Rectal smooth muscle tissue (tissue), 1 donor: ENCODE measurements at regions not wholly inside any gene's neighbourhood (a gene's known extent, or its start where the extent isn't known, plus 50 kb on each side); places are given as distances from the start of the nearest gene placed in this dataset.

Source experiments
- H3K27ac ChIP-seq: one replicate; pipeline ENCODE4 v1.7.0; 2013; ENCODE audit warnings: low read depth, low read length, inconsistent platforms
- H3K27me3 ChIP-seq: one replicate; pipeline ENCODE4 v1.7.0; 2013; ENCODE audit warnings: low read length; ENCODE audit not compliant: control insufficient read depth, insufficient read depth
- H3K36me3 ChIP-seq: one replicate; pipeline ENCODE4 v1.7.0; 2013; ENCODE audit warnings: low read length; ENCODE audit not compliant: control insufficient read depth, insufficient read depth
- H3K4me1 ChIP-seq: one replicate; pipeline ENCODE4 v1.7.0; 2013; ENCODE audit warnings: low read length; ENCODE audit not compliant: control insufficient read depth, insufficient read depth
- H3K4me3 ChIP-seq: one replicate; pipeline ENCODE4 v1.7.0; 2013; ENCODE audit warnings: low read length
- H3K9ac ChIP-seq: one replicate; pipeline ENCODE4 v1.7.0; 2013; ENCODE audit warnings: low read length

- no peak overlapping the region for H3K9ac ChIP-seq
- no peaks in the 10 kb centered on the region for H3K4me1 ChIP-seq
- H3K4me3 ChIP-seq: no peak overlapping the region
- no peak overlapping the region for H3K27ac ChIP-seq
- no peaks in the 10 kb centered on the region for H3K36me3 ChIP-seq
- no peaks in the 10 kb centered on the region for H3K27me3 ChIP-seq
Observed at GRCh38 chr2:56729212-56729611, 545.4 kb downstream of the CCDC85A start.

GRCh38 chr2:56732946-56733345 lies 549.2 kb downstream of the CCDC85A start:
- Histone ChIP-seq H3K4me1 (no peaks in the 10 kb centered on the region), H3K9ac (no peak overlapping the region), H3K36me3 (no peaks in the 10 kb centered on the region), H3K27ac (no peak overlapping the region), H3K27me3 (no peaks in the 10 kb centered on the region), H3K4me3 (no peak overlapping the region)

- Histone ChIP-seq H3K36me3 (no peaks in the 10 kb centered on the region), H3K27ac (no peak overlapping the region), H3K9ac (no peak overlapping the region), H3K4me3 (no peak overlapping the region), H3K4me1 (no peaks in the 10 kb centered on the region), H3K27me3 (no peaks in the 10 kb centered on the region)
Observed at GRCh38 chr2:56739413-56739812, 555.6 kb downstream of the CCDC85A start.

- Histone ChIP-seq H3K27ac (no peak overlapping the region), H3K4me1 (no peaks in the 10 kb centered on the region), H3K27me3 (no peaks in the 10 kb centered on the region), H3K4me3 (no peak overlapping the region), H3K36me3 (no peaks in the 10 kb centered on the region), H3K9ac (no peak overlapping the region)
Observed at GRCh38 chr2:56741601-56742102, 557.9 kb downstream of the CCDC85A start.

- Histone ChIP-seq H3K9ac (no peak overlapping the region), H3K4me1 (no peaks in the 10 kb centered on the region), H3K4me3 (no peak overlapping the region), H3K27me3 (no peaks in the 10 kb centered on the region), H3K27ac (no peak overlapping the region), H3K36me3 (no peaks in the 10 kb centered on the region)
Observed at GRCh38 chr2:56743807-56744206, 560.0 kb downstream of the CCDC85A start.

- Histone ChIP-seq H3K4me1 (no peaks in the 10 kb centered on the region), H3K9ac (no peak overlapping the region), H3K27me3 (no peaks in the 10 kb centered on the region), H3K4me3 (no peak overlapping the region), H3K27ac (no peak overlapping the region), H3K36me3 (no peaks in the 10 kb centered on the region)
Observed at GRCh38 chr2:56749152-56749752, 565.5 kb downstream of the CCDC85A start.

- no peak overlapping the region for H3K9ac ChIP-seq
- H3K4me1 ChIP-seq: no peaks in the 10 kb centered on the region
- no peak overlapping the region for H3K27ac ChIP-seq
- no peak overlapping the region for H3K4me3 ChIP-seq
- H3K36me3 ChIP-seq: no peaks in the 10 kb centered on the region
- H3K27me3 ChIP-seq: no peaks in the 10 kb centered on the region
Observed at GRCh38 chr2:56753182-56753581, 569.4 kb downstream of the CCDC85A start.

- Histone ChIP-seq H3K9ac (no peak overlapping the region), H3K27me3 (no peaks in the 10 kb centered on the region), H3K36me3 (no peaks in the 10 kb centered on the region), H3K4me3 (no peak overlapping the region), H3K4me1 (no peaks in the 10 kb centered on the region), H3K27ac (no peak overlapping the region)
Observed at GRCh38 chr2:56754066-56754615, 570.4 kb downstream of the CCDC85A start.

GRCh38 chr2:56754627-56755026 lies 570.8 kb downstream of the CCDC85A start:
- no peaks in the 10 kb centered on the region for H3K4me1 ChIP-seq
- no peak overlapping the region for H3K9ac ChIP-seq
- H3K4me3 ChIP-seq: no peak overlapping the region
- no peak overlapping the region for H3K27ac ChIP-seq
- H3K27me3 ChIP-seq: no peaks in the 10 kb centered on the region
- H3K36me3 ChIP-seq: no peaks in the 10 kb centered on the region

GRCh38 chr2:56757884-56758545 lies 574.2 kb downstream of the CCDC85A start:
- H3K36me3 ChIP-seq: no peaks in the 10 kb centered on the region
- H3K27ac ChIP-seq: no peak overlapping the region
- H3K27me3 ChIP-seq: no peaks in the 10 kb centered on the region
- H3K4me1 ChIP-seq: no peaks in the 10 kb centered on the region
- no peak overlapping the region for H3K9ac ChIP-seq
- H3K4me3 ChIP-seq: no peak overlapping the region

GRCh38 chr2:56763683-56764082 lies 579.9 kb downstream of the CCDC85A start:
- no peak overlapping the region for H3K27ac ChIP-seq
- H3K27me3 ChIP-seq: no peaks in the 10 kb centered on the region

GRCh38 chr2:56768973-56769372 lies 585.2 kb downstream of the CCDC85A start:
- H3K4me3 ChIP-seq: no peak overlapping the region
- no peaks in the 10 kb centered on the region for H3K4me1 ChIP-seq
- H3K9ac ChIP-seq: no peak overlapping the region
- no peaks in the 10 kb centered on the region for H3K27me3 ChIP-seq
- no peak overlapping the region for H3K27ac ChIP-seq
- no peaks in the 10 kb centered on the region for H3K36me3 ChIP-seq

More at GRCh38 chr2:56763683-56764082, 579.9 kb downstream of the CCDC85A start:
- Histone ChIP-seq H3K9ac (no peak overlapping the region), H3K4me1 (no peaks in the 10 kb centered on the region), H3K36me3 (no peaks in the 10 kb centered on the region), H3K4me3 (no peak overlapping the region)

GRCh38 chr2:56770490-56770889 lies 586.7 kb downstream of the CCDC85A start:
- Histone ChIP-seq H3K27me3 (no peaks in the 10 kb centered on the region), H3K4me3 (no peak overlapping the region), H3K36me3 (no peaks in the 10 kb centered on the region), H3K9ac (no peak overlapping the region), H3K27ac (no peak overlapping the region), H3K4me1 (no peaks in the 10 kb centered on the region)
